Fibroblast of skin of right quadriceps (primary cell): ENCODE measurements at regions not wholly inside any gene's neighbourhood (a gene's known extent, or its start where the extent isn't known, plus 50 kb on each side); places are given as distances from the start of the nearest gene placed in this dataset.

Source experiments
- DNase-seq: peaks from one replicate; pipeline ENCODE4 v3.0.0-alpha.2; 2013

GRCh38 chr11:45723397-45723796, 58.0 kb upstream of the CHST1 start:
- no peak for DNase-seq

- DNase-seq, result no peak
Observed at GRCh38 chr11:45722144-45722543, 56.7 kb upstream of the CHST1 start.

- no peak for DNase-seq
Observed at GRCh38 chr11:45717526-45717925, 52.1 kb upstream of the CHST1 start.

- DNase-seq, result no peak
Observed at GRCh38 chr11:45715418-45715817, 50.0 kb upstream of the CHST1 start.
